ENCODE measurements at regions not wholly inside any gene's neighbourhood (a gene's known extent, or its start where the extent isn't known, plus 50 kb on each side); places are given as distances from the start of the nearest gene placed in this dataset.

GRCh38 chr11:31939004-31939403 is 127.9 kb upstream of the PAX6 start:
- H3K9me3 ChIP-seq (ENCODE audit: control insufficient read depth in 4 of 4, insufficient read depth in 3 of 4, low read length in 3 of 4): peaks cover 0 to 2% (median 0%) of the 10 kb centered on the region in 4 donors
- H3K4me1 ChIP-seq (ENCODE audit: control insufficient read depth in 5 of 5, insufficient read depth in 5 of 5, low read length in 5 of 5): no peaks in the 10 kb centered on the region
- H3K4me3 ChIP-seq: no peak overlapping the region
- DNase-seq (peak in 2 of 3 donors; percentile 41), ATAC-seq (ENCODE audit: insufficient read depth, low FRiP score) (no peak)
- H3K9ac ChIP-seq (ENCODE audit: insufficient read depth in 1 of 2, low read length in 2 of 2): no peak overlapping the region
- no peaks in the 10 kb centered on the region for H3K36me3 ChIP-seq (ENCODE audit: control insufficient read depth in 4 of 4, insufficient read depth in 4 of 4, low read length in 4 of 4)
- TF ChIP-seq CTCF (IDR thresholded peaks at IDR 0.05; ENCODE audit: control extremely low read depth, extremely low read depth): no peak
- WGBS, 2 donors: 67 to 72% methylated on average over 3 of the region's 3 CpGs
- H3K27me3 ChIP-seq (ENCODE audit: control insufficient read depth in 3 of 3, insufficient read depth in 3 of 3, low read length in 2 of 3): peaks cover 0 to 11% (median 3%) of the 10 kb centered on the region in 3 donors
- H3K27ac ChIP-seq (ENCODE audit: low read depth in 1 of 2, low read length in 1 of 2): no peak overlapping the region

- 74 to 81% methylated on average over 1 of the region's 1 CpG for WGBS, 2 donors
Measured at GRCh38 chr11:31936312-31936711, 125.2 kb upstream of the PAX6 start.

GRCh38 chr11:31932879-31933278 is 121.8 kb upstream of the PAX6 start:
- Histone ChIP-seq H3K9me3 (ENCODE audit: control insufficient read depth in 4 of 4, insufficient read depth in 3 of 4, low read length in 3 of 4) (peaks cover 0 to 2% (median 0%) of the 10 kb centered on the region in 4 donors), H3K27me3 (ENCODE audit: control insufficient read depth in 3 of 3, insufficient read depth in 3 of 3, low read length in 2 of 3) (peaks cover 3 to 20% (median 4%) of the 10 kb centered on the region in 3 donors), H3K4me3 (no peak overlapping the region), H3K36me3 (ENCODE audit: control insufficient read depth in 4 of 4, insufficient read depth in 4 of 4, low read length in 4 of 4) (no peaks in the 10 kb centered on the region), H3K4me1 (ENCODE audit: control insufficient read depth in 5 of 5, insufficient read depth in 5 of 5, low read length in 5 of 5) (no peaks in the 10 kb centered on the region), H3K9ac (ENCODE audit: insufficient read depth in 1 of 2, low read length in 2 of 2) (no peak overlapping the region), H3K27ac (ENCODE audit: low read depth in 1 of 2, low read length in 1 of 2) (no peak overlapping the region)
- 40 to 71% methylated on average over 9 of the region's 9 CpGs for WGBS, 2 donors
- DNase-seq (no peak), ATAC-seq (ENCODE audit: insufficient read depth, low FRiP score) (no peak)
- TF ChIP-seq CTCF (IDR thresholded peaks at IDR 0.05; ENCODE audit: control extremely low read depth, extremely low read depth): no peak

More at GRCh38 chr11:31936312-31936711, 125.2 kb upstream of the PAX6 start:
- Histone ChIP-seq H3K4me1 (ENCODE audit: control insufficient read depth in 5 of 5, insufficient read depth in 5 of 5, low read length in 5 of 5) (no peaks in the 10 kb centered on the region), H3K36me3 (ENCODE audit: control insufficient read depth in 4 of 4, insufficient read depth in 4 of 4, low read length in 4 of 4) (no peaks in the 10 kb centered on the region), H3K9ac (ENCODE audit: insufficient read depth in 1 of 2, low read length in 2 of 2) (no peak overlapping the region), H3K9me3 (ENCODE audit: control insufficient read depth in 4 of 4, insufficient read depth in 3 of 4, low read length in 3 of 4) (peaks cover 0 to 2% (median 0%) of the 10 kb centered on the region in 4 donors), H3K27me3 (ENCODE audit: control insufficient read depth in 3 of 3, insufficient read depth in 3 of 3, low read length in 2 of 3) (peaks cover 3 to 24% (median 4%) of the 10 kb centered on the region in 3 donors), H3K4me3 (no peak overlapping the region), H3K27ac (ENCODE audit: low read depth in 1 of 2, low read length in 1 of 2) (no peak overlapping the region)
- ATAC-seq (ENCODE audit: insufficient read depth, low FRiP score) (no peak), DNase-seq (no peak)
- no peak for TF ChIP-seq CTCF (IDR thresholded peaks at IDR 0.05; ENCODE audit: control extremely low read depth, extremely low read depth)

GRCh38 chr11:31927982-31928381 is 116.9 kb upstream of the PAX6 start:
- H3K27me3 ChIP-seq (ENCODE audit: control insufficient read depth in 3 of 3, insufficient read depth in 3 of 3, low read length in 2 of 3): peaks cover 0 to 26% (median 4%) of the 10 kb centered on the region in 3 donors
- no peak overlapping the region for H3K9ac ChIP-seq (ENCODE audit: insufficient read depth in 1 of 2, low read length in 2 of 2)
- ATAC-seq (ENCODE audit: insufficient read depth, low FRiP score): no peak
- no peak overlapping the region for H3K4me3 ChIP-seq
- TF ChIP-seq CTCF (IDR thresholded peaks at IDR 0.05; ENCODE audit: control extremely low read depth, extremely low read depth): no peak
- H3K36me3 ChIP-seq (ENCODE audit: control insufficient read depth in 4 of 4, insufficient read depth in 4 of 4, low read length in 4 of 4): no peaks in the 10 kb centered on the region
- no peak overlapping the region for H3K27ac ChIP-seq (ENCODE audit: low read depth in 1 of 2, low read length in 1 of 2)
- DNase-seq: no peak
- H3K9me3 ChIP-seq (ENCODE audit: control insufficient read depth in 4 of 4, insufficient read depth in 3 of 4, low read length in 3 of 4): peaks cover 0 to 1% (median 0%) of the 10 kb centered on the region in 4 donors
- no peaks in the 10 kb centered on the region for H3K4me1 ChIP-seq (ENCODE audit: control insufficient read depth in 5 of 5, insufficient read depth in 5 of 5, low read length in 5 of 5)
- 83 to 87% methylated on average over 4 of the region's 4 CpGs for WGBS, 2 donors

All from lung (tissue), 11 donors.